ENCODE measurements at regions not wholly inside any gene's neighbourhood (a gene's known extent, or its start where the extent isn't known, plus 50 kb on each side); places are given as distances from the start of the nearest gene placed in this dataset.
"Not testable (repeated sequence)": the region's sequence is repeated elsewhere in the genome, so short reads cannot be mapped to it uniquely, and the experiment has no call there.

GRCh38 chr2:116804901-116805300, 1009.6 kb upstream of the DDX18 start:
- no peak for DNase-seq (ENCODE audit: insufficient read length, low spot score, missing footprints)
- H3K79me2 ChIP-seq (ENCODE audit: insufficient read depth, low read length): no peaks in the 10 kb centered on the region

DNA sequence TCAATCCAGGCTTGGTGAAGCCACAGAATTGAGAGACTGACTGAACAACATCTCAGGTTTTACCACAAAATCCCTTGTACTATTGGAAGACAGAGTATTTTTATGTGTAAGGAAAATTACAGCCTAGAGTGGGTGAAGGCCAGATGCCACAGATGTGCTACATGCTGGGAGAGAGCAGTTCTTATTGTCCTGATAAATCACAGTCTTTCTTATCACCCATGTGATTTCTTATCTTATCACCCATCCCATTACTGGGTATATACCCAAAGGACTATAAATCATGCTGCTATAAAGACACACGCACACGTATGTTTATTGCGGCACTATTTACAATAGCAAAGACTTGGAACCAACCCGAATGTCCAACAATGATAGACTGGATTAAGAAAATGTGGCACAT, 1008.0 kb upstream of the DDX18 start:
- H3K4me3 ChIP-seq (ENCODE audit: insufficient read depth, low read length); H4K20me1 ChIP-seq (ENCODE audit: insufficient read depth, low read length); H3K36me3 ChIP-seq (ENCODE audit: insufficient read depth, low read length); H3K79me2 ChIP-seq (ENCODE audit: insufficient read depth, low read length); H3K27me3 ChIP-seq (ENCODE audit: insufficient read depth, low read length); H3K27ac ChIP-seq (ENCODE audit: low read depth, low read length); H3K9me3 ChIP-seq (ENCODE audit: low read depth, low read length); DNase-seq (ENCODE audit: insufficient read length, low spot score, missing footprints); H3K4me2 ChIP-seq (ENCODE audit: insufficient read depth, low read length); H2AFZ ChIP-seq (ENCODE audit: low read length); H3K4me1 ChIP-seq (ENCODE audit: insufficient read depth, low read length): not testable (repeated sequence)

More at GRCh38 chr2:116804901-116805300, 1009.6 kb upstream of the DDX18 start:
- no peak for TF ChIP-seq CTCF (IDR thresholded peaks at IDR 0.05; ENCODE audit: extremely low read depth, low read depth, low read length)
- H3K36me3 ChIP-seq (ENCODE audit: insufficient read depth, low read length): no peaks in the 10 kb centered on the region
- no peak overlapping the region for H3K27ac ChIP-seq (ENCODE audit: low read depth, low read length)
- H3K4me2 ChIP-seq (ENCODE audit: insufficient read depth, low read length): no peak overlapping the region
- H4K20me1 ChIP-seq (ENCODE audit: insufficient read depth, low read length): no peaks in the 10 kb centered on the region
- H3K4me1 ChIP-seq (ENCODE audit: insufficient read depth, low read length): no peaks in the 10 kb centered on the region
- H3K9me3 ChIP-seq (ENCODE audit: low read depth, low read length): no peaks in the 10 kb centered on the region
- H3K27me3 ChIP-seq (ENCODE audit: insufficient read depth, low read length): no peaks in the 10 kb centered on the region
- H3K4me3 ChIP-seq (ENCODE audit: insufficient read depth, low read length): no peak overlapping the region
- no peak overlapping the region for H2AFZ ChIP-seq (ENCODE audit: low read length)

DNA sequence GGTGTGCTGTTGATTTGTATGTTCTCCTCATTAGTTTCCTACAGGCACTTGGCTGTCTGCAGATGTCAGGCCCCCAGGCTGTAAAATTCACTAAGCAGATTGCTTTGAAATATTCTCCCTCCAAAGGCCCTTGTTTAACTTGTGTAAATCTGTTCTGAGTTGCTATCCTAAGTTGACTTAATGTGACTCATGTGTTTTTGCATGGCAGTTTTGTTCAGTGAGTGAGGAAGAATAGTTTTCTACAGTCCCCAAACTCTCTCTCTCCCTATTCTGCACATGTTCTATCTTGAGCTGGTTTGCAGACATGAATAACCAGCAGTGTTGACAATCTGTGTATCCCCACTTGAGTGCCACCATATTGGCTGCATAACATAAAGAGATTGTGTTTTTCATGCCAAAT, 1005.4 kb upstream of the DDX18 start:
- H3K9me3 ChIP-seq (ENCODE audit: low read depth, low read length): no peaks in the 10 kb centered on the region
- TF ChIP-seq CTCF (IDR thresholded peaks at IDR 0.05; ENCODE audit: extremely low read depth, low read depth, low read length): no peak
- H3K27me3 ChIP-seq (ENCODE audit: insufficient read depth, low read length): no peaks in the 10 kb centered on the region
- H3K79me2 ChIP-seq (ENCODE audit: insufficient read depth, low read length): no peaks in the 10 kb centered on the region
- H3K27ac ChIP-seq (ENCODE audit: low read depth, low read length): no peak overlapping the region
- H3K4me3 ChIP-seq (ENCODE audit: insufficient read depth, low read length): no peak overlapping the region
- no peak overlapping the region for H2AFZ ChIP-seq (ENCODE audit: low read length)
- H3K4me1 ChIP-seq (ENCODE audit: insufficient read depth, low read length): no peaks in the 10 kb centered on the region
- DNase-seq (ENCODE audit: insufficient read length, low spot score, missing footprints): no peak
- no peaks in the 10 kb centered on the region for H4K20me1 ChIP-seq (ENCODE audit: insufficient read depth, low read length)
- no peaks in the 10 kb centered on the region for H3K36me3 ChIP-seq (ENCODE audit: insufficient read depth, low read length)
- no peak overlapping the region for H3K4me2 ChIP-seq (ENCODE audit: insufficient read depth, low read length)

DNA sequence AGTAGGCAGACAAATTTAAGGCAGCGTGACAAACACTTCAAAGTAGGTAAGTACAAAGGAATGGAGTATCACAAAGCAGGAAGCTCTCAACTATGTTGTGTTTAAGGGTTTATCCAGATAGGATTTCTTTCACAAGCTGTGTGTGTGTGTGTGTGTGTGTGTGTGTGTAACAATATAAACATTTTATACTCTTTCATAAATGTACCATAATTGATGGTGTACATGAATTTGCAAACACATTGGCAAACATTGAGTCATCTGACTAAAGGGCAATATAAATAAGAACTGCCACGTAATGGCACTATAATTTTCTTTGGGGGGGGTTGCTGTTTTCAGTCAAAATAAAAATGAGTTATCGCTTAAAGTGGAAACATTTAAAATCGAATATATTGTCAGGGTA, 1004.4 kb upstream of the DDX18 start:
- Histone ChIP-seq H4K20me1 (ENCODE audit: insufficient read depth, low read length) (no peaks in the 10 kb centered on the region), H3K4me3 (ENCODE audit: insufficient read depth, low read length) (no peak overlapping the region), H3K27ac (ENCODE audit: low read depth, low read length) (no peak overlapping the region), H3K36me3 (ENCODE audit: insufficient read depth, low read length) (no peaks in the 10 kb centered on the region), H3K9me3 (ENCODE audit: low read depth, low read length) (no peaks in the 10 kb centered on the region), H3K79me2 (ENCODE audit: insufficient read depth, low read length) (no peaks in the 10 kb centered on the region), H3K27me3 (ENCODE audit: insufficient read depth, low read length) (no peaks in the 10 kb centered on the region), H2AFZ (ENCODE audit: low read length) (no peak overlapping the region), H3K4me1 (ENCODE audit: insufficient read depth, low read length) (no peaks in the 10 kb centered on the region), H3K4me2 (ENCODE audit: insufficient read depth, low read length) (no peak overlapping the region)
- no peak for TF ChIP-seq CTCF (IDR thresholded peaks at IDR 0.05; ENCODE audit: extremely low read depth, low read depth, low read length)
- DNase-seq (ENCODE audit: insufficient read length, low spot score, missing footprints): no peak

- no peaks in the 10 kb centered on the region for H3K27me3 ChIP-seq (ENCODE audit: insufficient read depth, low read length)
- no peak overlapping the region for H3K4me2 ChIP-seq (ENCODE audit: insufficient read depth, low read length)
- H3K79me2 ChIP-seq (ENCODE audit: insufficient read depth, low read length): no peaks in the 10 kb centered on the region
- no peak overlapping the region for H2AFZ ChIP-seq (ENCODE audit: low read length)
- H3K4me3 ChIP-seq (ENCODE audit: insufficient read depth, low read length): no peak overlapping the region
- no peaks in the 10 kb centered on the region for H3K36me3 ChIP-seq (ENCODE audit: insufficient read depth, low read length)
- DNase-seq (ENCODE audit: insufficient read length, low spot score, missing footprints): no peak
- H3K9me3 ChIP-seq (ENCODE audit: low read depth, low read length): no peaks in the 10 kb centered on the region
- no peak for TF ChIP-seq CTCF (IDR thresholded peaks at IDR 0.05; ENCODE audit: extremely low read depth, low read depth, low read length)
- H4K20me1 ChIP-seq (ENCODE audit: insufficient read depth, low read length): no peaks in the 10 kb centered on the region
- no peak overlapping the region for H3K27ac ChIP-seq (ENCODE audit: low read depth, low read length)
- H3K4me1 ChIP-seq (ENCODE audit: insufficient read depth, low read length): no peaks in the 10 kb centered on the region
Observed at GRCh38 chr2:116810645-116811044, 1003.8 kb upstream of the DDX18 start.

All from osteoblast (primary cell).